IMR-90 (cell line): ENCODE measurements at regions not wholly inside any gene's neighbourhood (a gene's known extent, or its start where the extent isn't known, plus 50 kb on each side); places are given as distances from the start of the nearest gene placed in this dataset.

Source experiments
- ATAC-seq: fragments of 200-7000 bp; cut with Tn5 transposase; 2 replicates; pipeline ENCODE4 v1.9.1; 2020; ENCODE audit warnings: low read depth, mild to moderate bottlenecking, moderate library complexity
- BruUV-seq: library from RNA; stranded (reverse); fragments of 400-500 nt; replicated peaks from 2 replicates; lab custom pipeline; 2021; lab: Mats Ljungman, UMichigan
- CTCF ChIA-PET: fragments of 300-600 bp; formaldehyde crosslinking; extraction: SDS; loops from one replicate; lab custom pipeline; 2021; ENCODE audit warnings: antibody characterized with exemption; lab: Yijun Ruan, JAX
- POLR2A ChIA-PET: fragments of 300-600 bp; sonication (Branson Sonifier 250); formaldehyde crosslinking; loops from one replicate; lab custom pipeline; 2022; ENCODE audit warnings: antibody characterized with exemption; ENCODE audit not compliant: unreplicated experiment; lab: Charles Lee
- DNase-seq: peaks from one replicate; pipeline ENCODE4 v3.0.0; 2013
- H2AFZ ChIP-seq: replicated peaks from 2 replicates; pipeline ENCODE3; 2013; ENCODE audit warnings: low read length, mild to moderate bottlenecking; ENCODE audit not compliant: poor library complexity
- H2AK5ac ChIP-seq: 2 replicates; pipeline ENCODE4 v1.6.1; 2013; ENCODE audit warnings: low read depth, low read length, inconsistent platforms
- H2AK9ac ChIP-seq: replicated peaks from 2 replicates; pipeline ENCODE3; 2013; ENCODE audit warnings: mild to moderate bottlenecking, low read depth, low read length, moderate library complexity; ENCODE audit not compliant: poor library complexity
- H2BK120ac ChIP-seq: 2 replicates; pipeline ENCODE4 v1.6.1; 2013; ENCODE audit warnings: low read depth, low read length, inconsistent platforms
- H2BK15ac ChIP-seq: 3 replicates; pipeline ENCODE4 v1.6.1; 2013; ENCODE audit warnings: low read depth, low read length, inconsistent platforms
- H2BK20ac ChIP-seq: 2 replicates; pipeline ENCODE4 v1.6.1; 2013; ENCODE audit warnings: low read depth, mild to moderate bottlenecking, inconsistent platforms, low read length, moderate library complexity
- H2BK5ac ChIP-seq: 2 replicates; pipeline ENCODE4 v1.6.1; 2013; ENCODE audit warnings: mild to moderate bottlenecking, low read depth, low read length, inconsistent platforms; ENCODE audit not compliant: poor library complexity, severe bottlenecking
- H3K14ac ChIP-seq: replicated peaks from 2 replicates; pipeline ENCODE4 v1.6.1; 2013; ENCODE audit warnings: low read depth, low read length, inconsistent platforms
- H3K18ac ChIP-seq: 2 replicates; pipeline ENCODE4 v1.6.1; 2013; ENCODE audit warnings: low read depth, low read length, control low read depth
- H3K23ac ChIP-seq: 2 replicates; pipeline ENCODE4 v1.6.1; 2013; ENCODE audit warnings: low read depth, low read length, inconsistent platforms
- H3K27ac ChIP-seq: 2 replicates; pipeline ENCODE4 v1.5.1; 2013; ENCODE audit warnings: mild to moderate bottlenecking, control low read depth, low read length; ENCODE audit not compliant: insufficient read depth
- H3K27me3 ChIP-seq: 2 replicates; pipeline ENCODE4 v1.6.1; 2013; ENCODE audit warnings: low read length; ENCODE audit not compliant: control insufficient read depth, insufficient read depth
- H3K36me3 ChIP-seq: 2 replicates; pipeline ENCODE4 v1.6.1; 2013; ENCODE audit warnings: low read length, mixed read lengths; ENCODE audit not compliant: control insufficient read depth, insufficient read depth
- H3K4ac ChIP-seq: 2 replicates; pipeline ENCODE4 v1.6.1; 2013; ENCODE audit warnings: low read depth, low read length, inconsistent platforms
- H3K4me1 ChIP-seq: 2 replicates; pipeline ENCODE4 v1.6.1; 2013; ENCODE audit warnings: low read length, mixed read lengths; ENCODE audit not compliant: control insufficient read depth, insufficient read depth
- H3K4me2 ChIP-seq: 2 replicates; pipeline ENCODE4 v1.6.1; 2013; ENCODE audit warnings: low read depth, mild to moderate bottlenecking, control low read depth, low read length, moderate library complexity
- H3K4me3 ChIP-seq: 2 replicates; pipeline ENCODE4 v1.5.1; 2013; ENCODE audit warnings: low read depth, mild to moderate bottlenecking, control low read depth, low read length, moderate library complexity; ENCODE audit not compliant: insufficient read depth
- H3K56ac ChIP-seq: 2 replicates; pipeline ENCODE4 v1.6.1; 2013; ENCODE audit warnings: low read length, inconsistent platforms; ENCODE audit not compliant: insufficient read depth; ENCODE audit errors: extremely low read depth
- H3K79me1 ChIP-seq, 2 experiments: 2 replicates each; pipeline ENCODE4 v1.6.1; 2013; ENCODE audit warnings: low read length in 2 of 2, inconsistent platforms in 1 of 2, low read depth in 1 of 2
- H3K9ac ChIP-seq: 2 replicates; pipeline ENCODE4 v1.6.1; 2013; ENCODE audit warnings: low read depth, low read length, control low read depth
- H3K9me1 ChIP-seq: 2 replicates; pipeline ENCODE4 v1.6.1; 2013; ENCODE audit warnings: low read length, inconsistent platforms; ENCODE audit not compliant: insufficient read depth
- H3K9me3 ChIP-seq: 2 replicates; pipeline ENCODE4 v1.6.1; 2013; ENCODE audit warnings: low read length; ENCODE audit not compliant: control insufficient read depth, insufficient read depth
- H4K20me1 ChIP-seq: 2 replicates; pipeline ENCODE4 v1.6.1; 2013; ENCODE audit warnings: low read length, inconsistent platforms; ENCODE audit not compliant: insufficient read depth
- H4K5ac ChIP-seq: 2 replicates; pipeline ENCODE4 v1.6.1; 2013; ENCODE audit warnings: mild to moderate bottlenecking, low read depth, low read length, control low read depth
- H4K8ac ChIP-seq, 2 experiments: 2 replicates each; pipeline ENCODE4 v1.6.1; 2013; ENCODE audit warnings: low read depth in 2 of 2, low read length in 2 of 2, control low read depth in 1 of 2, inconsistent platforms in 1 of 2
- H4K91ac ChIP-seq: 2 replicates; pipeline ENCODE4 v1.6.1; 2013; ENCODE audit warnings: low read depth, low read length, inconsistent platforms; ENCODE audit not compliant: insufficient read depth
- CEBPB ChIP-seq: IDR thresholded peaks from 2 replicates; pipeline ENCODE4 v1.6.1; 2012; ENCODE audit warnings: low read depth, low read length, improper control_type of control experiment
- MAFK ChIP-seq: IDR thresholded peaks from 2 replicates; pipeline ENCODE4 v1.6.1; 2012; ENCODE audit warnings: low read depth, low read length, improper control_type of control experiment
- POLR2A ChIP-seq: IDR thresholded peaks from 2 replicates; pipeline ENCODE4 v1.6.1; 2012; ENCODE audit warnings: mild to moderate bottlenecking, low read depth, low read length
- SMC3 ChIP-seq: fragments of 150-350 bp; IDR thresholded peaks from 2 replicates; pipeline ENCODE4 v1.6.1; 2016; ENCODE audit warnings: low read depth, mild to moderate bottlenecking, antibody characterized with exemption, low read length, moderate library complexity
- WGBS, 2 experiments: methylation state at CpG; one replicate each; pipeline versions ENCODE4 v1.1.5 to v1.1.7; 2013; ENCODE audit warnings: missing lambda C conversion rate in 2 of 2; ENCODE audit not compliant: insufficient read length in 1 of 2; ENCODE audit errors: extremely low coverage in 2 of 2; 5-methylcytosine and 5-hydroxymethylcytosine counted together
- dilution Hi-C: fragments of 300-500 bp; cut with HindIII; formaldehyde crosslinking; loops from one replicate; pipeline ENCODE4 v1.14.3; 2018; ENCODE audit warnings: low sequenced_read_pairs; ENCODE audit not compliant: unreplicated experiment
- in situ Hi-C: fragments of 300-500 bp; cut with MboI; formaldehyde crosslinking; loops from 3 replicates; pipeline ENCODE4 v1.14.3; 2019; ENCODE audit warnings: low sequenced_read_pairs, inconsistent platforms, mixed read lengths
- intact Hi-C: fragments of 100-400 bp; cut with micrococcal nuclease; formaldehyde crosslinking; loops from 2 replicates; pipeline ENCODE4 v1.10.0; 2022
- TF ChIP-seq, protein P1 (sequence below): conservative IDR thresholded peaks from 2 replicates; pipeline ENCODE4 v1.5.1; 2012; ENCODE audit warnings: mild to moderate bottlenecking, low read depth, low read length, improper control_type of control experiment
- TF ChIP-seq, protein P2 (sequence below): fragments of 150-350 bp; IDR thresholded peaks from 2 replicates; pipeline ENCODE4 v1.6.1; 2017; ENCODE audit warnings: mild to moderate bottlenecking, antibody characterized with exemption, low read length, low read depth

DNA sequence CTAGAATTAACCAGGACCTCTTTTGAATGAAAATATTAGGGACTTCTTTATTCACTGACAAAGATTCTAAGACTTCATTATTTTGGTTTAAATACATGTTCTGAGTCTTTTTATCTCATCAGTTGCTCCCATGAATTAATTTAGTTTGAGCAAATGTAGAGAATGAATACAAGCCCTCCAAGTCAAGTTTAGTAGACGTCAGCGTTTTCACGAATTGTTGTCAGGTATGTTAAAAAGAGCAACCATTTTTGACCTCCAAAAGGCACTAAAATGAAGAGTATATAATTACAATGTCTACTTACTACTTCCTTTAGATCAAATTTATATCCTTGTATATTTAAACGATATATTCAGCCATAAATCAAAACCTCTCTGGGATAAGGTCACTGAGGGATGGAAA is 809.3 kb upstream of the CDH6 start:
- H2BK120ac ChIP-seq = no peak overlapping the region
- H3K18ac ChIP-seq = no peak overlapping the region
- H3K23ac ChIP-seq = no peak overlapping the region
- ChIA-PET CTCF (no interaction called here), POLR2A (no interaction called here)
- WGBS, 2 experiments = no CpG with 5 or more reads among the region's 4 CpGs
- H3K4me2 ChIP-seq = no peak overlapping the region
- no peaks in the 10 kb centered on the region for H3K36me3 ChIP-seq
- H3K4ac ChIP-seq = no peak overlapping the region
- H3K9ac ChIP-seq = no peak overlapping the region
- H2AK9ac ChIP-seq = no peak overlapping the region
- H4K5ac ChIP-seq = no peak overlapping the region
- no peak overlapping the region for H4K8ac ChIP-seq
- intact Hi-C loops = no loop called here
- H3K56ac ChIP-seq = no peak overlapping the region
- H2BK5ac ChIP-seq = no peak overlapping the region
- no peaks in the 10 kb centered on the region for H3K9me1 ChIP-seq
- in situ Hi-C loops = no loop called here
- BruUV-seq = no TSS peak
- H3K4me1 ChIP-seq = no peaks in the 10 kb centered on the region
- no peak overlapping the region for H3K27ac ChIP-seq
- H2AK5ac ChIP-seq = no peak overlapping the region
- ATAC-seq (no peak), DNase-seq (no peak)
- no peak overlapping the region for H4K91ac ChIP-seq
- H2AFZ ChIP-seq = no peak overlapping the region
- no peaks in the 10 kb centered on the region for H3K9me3 ChIP-seq
- H3K27me3 ChIP-seq = no peaks in the 10 kb centered on the region
- no peaks in the 10 kb centered on the region for H4K20me1 ChIP-seq
- no peak overlapping the region for H2BK20ac ChIP-seq
- dilution Hi-C loops = no loop called here
- no peak overlapping the region for H2BK15ac ChIP-seq
- peak; percentile 41; the same call in 1 of the 2 replicates for TF ChIP-seq MAFK
- no peak for TF ChIP-seq CEBPB
- TF ChIP-seq, protein P1, sequence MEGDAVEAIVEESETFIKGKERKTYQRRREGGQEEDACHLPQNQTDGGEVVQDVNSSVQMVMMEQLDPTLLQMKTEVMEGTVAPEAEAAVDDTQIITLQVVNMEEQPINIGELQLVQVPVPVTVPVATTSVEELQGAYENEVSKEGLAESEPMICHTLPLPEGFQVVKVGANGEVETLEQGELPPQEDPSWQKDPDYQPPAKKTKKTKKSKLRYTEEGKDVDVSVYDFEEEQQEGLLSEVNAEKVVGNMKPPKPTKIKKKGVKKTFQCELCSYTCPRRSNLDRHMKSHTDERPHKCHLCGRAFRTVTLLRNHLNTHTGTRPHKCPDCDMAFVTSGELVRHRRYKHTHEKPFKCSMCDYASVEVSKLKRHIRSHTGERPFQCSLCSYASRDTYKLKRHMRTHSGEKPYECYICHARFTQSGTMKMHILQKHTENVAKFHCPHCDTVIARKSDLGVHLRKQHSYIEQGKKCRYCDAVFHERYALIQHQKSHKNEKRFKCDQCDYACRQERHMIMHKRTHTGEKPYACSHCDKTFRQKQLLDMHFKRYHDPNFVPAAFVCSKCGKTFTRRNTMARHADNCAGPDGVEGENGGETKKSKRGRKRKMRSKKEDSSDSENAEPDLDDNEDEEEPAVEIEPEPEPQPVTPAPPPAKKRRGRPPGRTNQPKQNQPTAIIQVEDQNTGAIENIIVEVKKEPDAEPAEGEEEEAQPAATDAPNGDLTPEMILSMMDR = no peak
- TF ChIP-seq, protein P2, sequence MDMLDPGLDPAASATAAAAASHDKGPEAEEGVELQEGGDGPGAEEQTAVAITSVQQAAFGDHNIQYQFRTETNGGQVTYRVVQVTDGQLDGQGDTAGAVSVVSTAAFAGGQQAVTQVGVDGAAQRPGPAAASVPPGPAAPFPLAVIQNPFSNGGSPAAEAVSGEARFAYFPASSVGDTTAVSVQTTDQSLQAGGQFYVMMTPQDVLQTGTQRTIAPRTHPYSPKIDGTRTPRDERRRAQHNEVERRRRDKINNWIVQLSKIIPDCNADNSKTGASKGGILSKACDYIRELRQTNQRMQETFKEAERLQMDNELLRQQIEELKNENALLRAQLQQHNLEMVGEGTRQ = no peak
- TF ChIP-seq POLR2A = no peak
- TF ChIP-seq SMC3 = no peak
- H3K79me1 ChIP-seq = no peaks in the 10 kb centered on the region
- H3K14ac ChIP-seq = no peak overlapping the region
- H3K4me3 ChIP-seq = no peak overlapping the region
